Hindlimb muscle (tissue), 1 donor: ENCODE measurements at regions not wholly inside any gene's neighbourhood (a gene's known extent, or its start where the extent isn't known, plus 50 kb on each side); places are given as distances from the start of the nearest gene placed in this dataset.
"Not testable (repeated sequence)": the region's sequence is repeated elsewhere in the genome, so short reads cannot be mapped to it uniquely, and the experiment has no call there.

Experiments used
- DNase-seq: peaks from one replicate; pipeline ENCODE4 v3.0.0-alpha.2; 2013

- no peak for DNase-seq
These were observed 134.7 kb upstream of the RHOBTB1 start for GRCh38 chr10:61078542-61079275.

- DNase-seq = no peak
These were observed 132.7 kb upstream of the RHOBTB1 start for GRCh38 chr10:61076572-61077114.

GRCh38 chr10:61073391-61073790 lies 129.4 kb upstream of the RHOBTB1 start:
- no peak for DNase-seq

GRCh38 chr10:61071580-61071979 lies 127.6 kb upstream of the RHOBTB1 start:
- no peak for DNase-seq

- no peak for DNase-seq
These were observed 124.5 kb upstream of the RHOBTB1 start for GRCh38 chr10:61068471-61068870.

- DNase-seq = no peak
These were observed 123.8 kb upstream of the RHOBTB1 start for GRCh38 chr10:61067671-61068336.

- no peak for DNase-seq
These were observed 122.8 kb upstream of the RHOBTB1 start for GRCh38 chr10:61066661-61067344.

GRCh38 chr10:61065051-61065450 lies 121.1 kb upstream of the RHOBTB1 start:
- no peak for DNase-seq

- DNase-seq = no peak
These were observed 120.4 kb upstream of the RHOBTB1 start for GRCh38 chr10:61064356-61064755.

- no peak for DNase-seq
These were observed 119.9 kb upstream of the RHOBTB1 start for GRCh38 chr10:61063901-61064300.

GRCh38 chr10:61063034-61063433 lies 119.0 kb upstream of the RHOBTB1 start:
- DNase-seq = peak; percentile 43

- no peak for DNase-seq
These were observed 118.0 kb upstream of the RHOBTB1 start for GRCh38 chr10:61061923-61062504.

- DNase-seq = no peak
These were observed 115.7 kb upstream of the RHOBTB1 start for GRCh38 chr10:61059636-61060035.

- DNase-seq = no peak
These were observed 108.7 kb upstream of the RHOBTB1 start for GRCh38 chr10:61052469-61053205.

- no peak for DNase-seq
These were observed 107.4 kb upstream of the RHOBTB1 start for GRCh38 chr10:61051344-61051743.

GRCh38 chr10:61050120-61050745 lies 106.2 kb upstream of the RHOBTB1 start:
- no peak for DNase-seq

GRCh38 chr10:61049386-61049785 lies 105.4 kb upstream of the RHOBTB1 start:
- no peak for DNase-seq

- no peak for DNase-seq
These were observed 104.0 kb upstream of the RHOBTB1 start for GRCh38 chr10:61047788-61048560.

- DNase-seq = no peak
These were observed 103.1 kb upstream of the RHOBTB1 start for GRCh38 chr10:61047081-61047480.

GRCh38 chr10:61045480-61045879 lies 101.5 kb upstream of the RHOBTB1 start:
- DNase-seq = not testable (repeated sequence)

GRCh38 chr10:61042533-61042932 lies 98.5 kb upstream of the RHOBTB1 start:
- no peak for DNase-seq
